Fibroblast of villous mesenchyme (primary cell): ENCODE measurements at regions not wholly inside any gene's neighbourhood (a gene's known extent, or its start where the extent isn't known, plus 50 kb on each side); places are given as distances from the start of the nearest gene placed in this dataset.

Source experiments
- DNase-seq: peaks from one replicate; pipeline ENCODE4 v3.0.0-alpha.2; 2010; ENCODE audit warnings: low read depth
- H3K4me3 ChIP-seq: 2 replicates; pipeline ENCODE4 v1.5.1; 2011; ENCODE audit warnings: low read depth, mild to moderate bottlenecking, low read length
- TF ChIP-seq, protein P1 (sequence below): IDR thresholded peaks from 2 replicates; pipeline ENCODE4 v1.5.1; 2012; ENCODE audit warnings: low read depth, mild to moderate bottlenecking, low read length; ENCODE audit not compliant: insufficient read depth

DNA sequence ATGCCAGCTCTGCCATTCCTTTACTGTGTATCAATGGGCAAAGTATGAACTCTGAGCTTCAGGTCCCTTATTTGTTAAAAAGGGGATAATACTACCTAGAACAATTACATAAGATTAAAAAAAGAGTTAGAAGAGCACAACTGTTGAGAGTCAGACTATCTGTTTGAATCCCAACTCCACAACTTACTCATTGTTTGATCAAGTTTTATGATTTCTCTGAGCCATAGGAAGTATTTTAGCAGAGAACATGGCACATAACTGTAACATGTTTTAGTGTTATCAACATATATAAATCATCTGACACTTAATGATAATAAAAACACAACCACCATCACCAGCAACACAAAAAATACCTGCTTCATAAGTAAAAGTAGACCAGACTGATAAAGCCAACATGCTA, 421.3 kb downstream of the ZFHX3 start:
- TF ChIP-seq, protein P1, sequence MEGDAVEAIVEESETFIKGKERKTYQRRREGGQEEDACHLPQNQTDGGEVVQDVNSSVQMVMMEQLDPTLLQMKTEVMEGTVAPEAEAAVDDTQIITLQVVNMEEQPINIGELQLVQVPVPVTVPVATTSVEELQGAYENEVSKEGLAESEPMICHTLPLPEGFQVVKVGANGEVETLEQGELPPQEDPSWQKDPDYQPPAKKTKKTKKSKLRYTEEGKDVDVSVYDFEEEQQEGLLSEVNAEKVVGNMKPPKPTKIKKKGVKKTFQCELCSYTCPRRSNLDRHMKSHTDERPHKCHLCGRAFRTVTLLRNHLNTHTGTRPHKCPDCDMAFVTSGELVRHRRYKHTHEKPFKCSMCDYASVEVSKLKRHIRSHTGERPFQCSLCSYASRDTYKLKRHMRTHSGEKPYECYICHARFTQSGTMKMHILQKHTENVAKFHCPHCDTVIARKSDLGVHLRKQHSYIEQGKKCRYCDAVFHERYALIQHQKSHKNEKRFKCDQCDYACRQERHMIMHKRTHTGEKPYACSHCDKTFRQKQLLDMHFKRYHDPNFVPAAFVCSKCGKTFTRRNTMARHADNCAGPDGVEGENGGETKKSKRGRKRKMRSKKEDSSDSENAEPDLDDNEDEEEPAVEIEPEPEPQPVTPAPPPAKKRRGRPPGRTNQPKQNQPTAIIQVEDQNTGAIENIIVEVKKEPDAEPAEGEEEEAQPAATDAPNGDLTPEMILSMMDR: no peak
- no peak for DNase-seq
- H3K4me3 ChIP-seq: peak overlapping the region; percentile 55

DNA sequence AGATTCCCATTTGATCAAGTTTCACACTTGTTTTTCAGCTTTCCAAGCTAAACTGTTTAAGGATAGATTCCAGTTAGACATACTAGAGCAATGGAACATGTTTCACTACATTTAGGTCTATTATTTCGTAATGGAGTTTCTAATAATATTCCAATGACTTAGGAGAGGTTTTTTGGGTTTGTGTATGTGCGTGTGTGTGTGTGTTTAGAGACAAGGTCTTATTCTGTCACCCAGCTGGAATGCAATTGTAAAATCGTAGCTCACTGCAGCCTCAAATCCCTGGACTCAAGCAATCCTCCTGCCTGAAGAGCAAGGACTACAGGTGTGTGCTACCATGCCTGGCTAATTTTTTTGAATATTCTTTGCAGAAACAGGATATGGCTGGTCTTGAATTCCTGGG, 426.3 kb downstream of the ZFHX3 start:
- no peak overlapping the region for H3K4me3 ChIP-seq
- TF ChIP-seq, protein P1: no peak
- DNase-seq: peak; percentile 26

DNA sequence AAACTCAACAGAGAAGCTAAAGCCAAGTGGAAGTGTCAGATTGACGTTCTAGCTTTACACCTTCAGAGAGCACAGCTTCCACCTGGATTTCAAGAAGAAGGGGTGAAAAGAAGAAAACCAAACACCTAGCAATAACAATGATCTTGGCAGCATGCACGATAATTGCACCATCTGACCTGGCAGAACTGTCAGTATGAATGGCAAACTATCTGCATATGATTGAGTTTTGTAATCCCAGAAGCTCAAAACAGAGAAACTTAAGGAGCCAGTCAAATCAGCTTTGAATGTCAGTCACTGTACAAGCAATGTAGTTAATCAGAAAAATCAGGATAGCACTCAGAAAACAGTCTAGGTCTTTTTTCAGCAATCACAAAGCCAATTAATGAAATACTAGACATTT, 427.1 kb downstream of the ZFHX3 start:
- no peak for DNase-seq
- TF ChIP-seq, protein P1: no peak
- no peak overlapping the region for H3K4me3 ChIP-seq

DNA sequence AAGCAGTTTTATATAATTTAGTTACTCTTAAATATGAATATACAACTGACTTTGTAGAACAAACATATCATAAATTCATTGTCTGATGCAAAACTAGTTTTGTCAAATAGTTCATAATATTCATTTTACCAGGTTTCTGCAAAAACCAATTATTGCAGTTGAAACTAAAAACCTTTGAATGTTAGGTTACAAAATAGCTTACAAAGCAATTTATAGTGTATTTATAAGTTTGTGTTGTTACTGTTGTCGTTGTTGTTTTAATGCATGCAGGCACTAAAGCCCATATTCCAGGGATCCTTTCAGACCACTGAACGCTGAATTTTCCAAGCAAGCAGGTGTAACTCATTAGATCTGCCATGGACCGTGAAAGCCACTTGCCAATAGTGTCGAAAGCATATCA, 427.6 kb downstream of the ZFHX3 start:
- H3K4me3 ChIP-seq: no peak overlapping the region
- TF ChIP-seq, protein P1: no peak
- no peak for DNase-seq

DNA sequence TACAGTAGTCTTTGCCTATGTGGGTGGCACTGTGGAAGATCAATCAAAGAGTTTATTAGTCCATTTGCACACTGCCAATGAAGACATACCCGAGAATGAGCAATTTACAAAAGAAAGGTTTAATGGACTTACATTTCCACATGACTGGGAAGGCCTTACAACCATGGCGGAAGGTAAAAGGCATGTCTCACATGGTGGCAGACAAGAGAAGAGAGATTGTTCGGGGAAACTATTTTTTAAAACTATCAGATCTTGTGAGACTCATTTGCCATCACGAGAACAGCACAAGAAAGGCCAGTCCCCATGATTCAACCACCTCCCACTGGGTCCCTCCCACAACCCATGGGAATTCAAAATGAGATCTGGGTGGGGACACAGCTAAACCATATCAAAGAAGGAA, 432.1 kb downstream of the ZFHX3 start:
- no peak for DNase-seq
- TF ChIP-seq, protein P1: no peak
- H3K4me3 ChIP-seq: no peak overlapping the region

DNA sequence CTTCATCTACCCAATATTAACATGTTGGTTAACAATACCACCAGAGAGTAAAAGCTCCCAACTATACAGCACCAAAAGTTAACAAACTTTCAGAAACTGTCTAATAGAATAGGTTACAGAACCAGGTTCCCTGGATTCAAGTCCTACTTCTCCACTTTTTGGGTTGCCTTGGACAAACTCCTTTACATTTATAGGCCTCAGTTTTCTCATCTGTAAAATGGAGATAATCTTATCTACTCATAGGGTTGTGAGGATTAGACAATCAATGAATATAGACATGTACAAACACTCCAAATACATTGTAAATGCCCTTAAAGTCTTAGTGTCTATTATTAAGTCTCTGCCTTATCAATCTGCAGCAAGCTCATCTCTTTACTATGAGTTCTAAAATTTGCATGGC, 435.2 kb downstream of the ZFHX3 start:
- TF ChIP-seq, protein P1: no peak
- H3K4me3 ChIP-seq: no peak overlapping the region
- no peak for DNase-seq

DNA sequence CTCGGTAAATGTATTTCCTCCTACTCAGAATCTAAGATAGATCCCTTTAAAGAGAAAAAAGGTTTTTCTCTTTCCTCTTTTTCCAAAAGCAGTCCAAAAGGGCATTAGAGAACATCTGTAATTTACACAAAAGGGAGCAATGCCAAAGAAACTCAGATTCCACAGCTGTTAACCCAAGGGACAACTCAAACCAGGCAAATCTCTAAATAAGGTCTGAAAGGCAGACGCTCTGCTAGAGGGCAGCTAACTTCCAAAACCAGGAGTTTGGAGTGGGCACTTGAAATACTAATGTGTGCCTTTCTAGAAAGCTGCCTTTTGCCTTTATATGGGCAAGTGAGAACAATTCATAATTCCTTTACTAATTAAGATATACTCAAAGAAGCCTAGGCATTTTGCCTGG, 435.7 kb downstream of the ZFHX3 start:
- peak; percentile 27 for DNase-seq
- TF ChIP-seq, protein P1: no peak
- H3K4me3 ChIP-seq: no peak overlapping the region
